H1 (cell line): ENCODE measurements at regions not wholly inside any gene's neighbourhood (a gene's known extent, or its start where the extent isn't known, plus 50 kb on each side); places are given as distances from the start of the nearest gene placed in this dataset.

Source experiments
- CTCF ChIA-PET: fragments of 300-600 bp; sonication (Branson Sonifier 250); formaldehyde crosslinking; loops from one replicate; lab custom pipeline; 2021; ENCODE audit not compliant: partially characterized antibody; lab: Charles Lee
- POLR2A ChIA-PET: fragments of 300-600 bp; sonication (Branson Sonifier 250); formaldehyde crosslinking; loops from one replicate; lab custom pipeline; 2021; ENCODE audit warnings: inconsistent platforms; ENCODE audit not compliant: partially characterized antibody; lab: Charles Lee
- DNase-seq, 2 experiments: peaks; one replicate each; pipeline versions ENCODE4 v3.0.0 to v3.0.0-alpha.2; 2010 to 2022; ENCODE audit warnings: low spot score in 2 of 2, low read depth in 1 of 2, mixed read lengths in 1 of 2
- FAIRE-seq: peaks from 2 replicates; lab custom pipeline; 2011; peaks lifted over from hg19 to GRCh38; lab: Jason Lieb, UNC
- H2AFZ ChIP-seq: 2 replicates; pipeline ENCODE4 v1.8.1; 2012; ENCODE audit warnings: low read length, inconsistent platforms
- H2AK5ac ChIP-seq: 2 replicates; pipeline ENCODE4 v1.6.1; 2013; ENCODE audit warnings: low read depth, low read length
- H2BK120ac ChIP-seq: replicated peaks from 2 replicates; pipeline ENCODE3; 2013; ENCODE audit warnings: low read depth, low read length, inconsistent platforms
- H2BK12ac ChIP-seq: 2 replicates; pipeline ENCODE4 v1.6.1; 2013; ENCODE audit warnings: low read depth, low read length
- H2BK15ac ChIP-seq: 2 replicates; pipeline ENCODE4 v1.6.1; 2013; ENCODE audit warnings: low read length
- H2BK20ac ChIP-seq: 2 replicates; pipeline ENCODE4 v1.6.1; 2013; ENCODE audit warnings: low read length
- H2BK5ac ChIP-seq: 2 replicates; pipeline ENCODE4 v1.6.1; 2013; ENCODE audit warnings: low read depth, low read length
- H3K14ac ChIP-seq: 2 replicates; pipeline ENCODE4 v1.6.1; 2013; ENCODE audit warnings: inconsistent platforms; ENCODE audit not compliant: insufficient read length
- H3K18ac ChIP-seq: 2 replicates; pipeline ENCODE4 v1.6.1; 2013; ENCODE audit warnings: low read length; ENCODE audit errors: extremely low read depth
- H3K23ac ChIP-seq: 2 replicates; pipeline ENCODE4 v1.6.1; 2013; ENCODE audit warnings: inconsistent platforms; ENCODE audit not compliant: insufficient read length
- H3K23me2 ChIP-seq: 2 replicates; pipeline ENCODE4 v1.6.1; 2013; ENCODE audit warnings: low read depth, low read length
- H3K27ac ChIP-seq: 2 replicates; pipeline ENCODE4 v1.6.1; 2011; ENCODE audit warnings: low read depth, low read length, inconsistent platforms
- H3K27me3 ChIP-seq, 4 experiments: replicated peaks in 1 of 4; 1 replicate in 1 of 4; 2 replicates in 3 of 4; pipeline versions ENCODE4 v1.6.1 to v1.8.1; 2011 to 2013; ENCODE audit warnings: low read length in 3 of 4, mild to moderate bottlenecking in 3 of 4, inconsistent platforms in 2 of 4, mixed read lengths in 2 of 4, moderate library complexity in 1 of 4; ENCODE audit not compliant: control insufficient read depth in 3 of 4, insufficient read depth in 3 of 4; ENCODE audit errors: extremely low read depth in 1 of 4
- H3K36me3 ChIP-seq, 4 experiments: 2 replicates each; pipeline versions ENCODE4 v1.6.1 to v1.8.1; 2011 to 2013; ENCODE audit warnings: mild to moderate bottlenecking in 4 of 4, low read length in 3 of 4, moderate library complexity in 2 of 4, control low read depth in 1 of 4, inconsistent platforms in 1 of 4; ENCODE audit not compliant: insufficient read depth in 4 of 4, control insufficient read depth in 2 of 4
- H3K4ac ChIP-seq: replicated peaks from 2 replicates; pipeline ENCODE3; 2013; ENCODE audit warnings: low read length, low read depth, mixed read lengths, inconsistent platforms; ENCODE audit not compliant: insufficient read length
- H3K4me1 ChIP-seq, 4 experiments: replicated peaks in 1 of 4; 1 replicate in 1 of 4; 2 replicates in 3 of 4; pipeline versions ENCODE4 v1.6.1 to v1.8.1; 2011 to 2013; ENCODE audit warnings: low read length in 3 of 4, inconsistent platforms in 2 of 4, mixed read lengths in 1 of 4; ENCODE audit not compliant: insufficient read depth in 4 of 4, control insufficient read depth in 3 of 4
- H3K4me2 ChIP-seq, 2 experiments: 2 replicates each; pipeline versions ENCODE4 v1.6.1 to v1.8.1; 2011 to 2013; ENCODE audit warnings: low read depth in 2 of 2, low read length in 2 of 2, control low read depth in 1 of 2, inconsistent platforms in 1 of 2, mild to moderate bottlenecking in 1 of 2; ENCODE audit not compliant: insufficient read depth in 1 of 2
- H3K4me3 ChIP-seq, 4 experiments: fragments of 200-600, 300-600 bp in 1 of 4; sonication (generic), shearing (Covaris generic), sonication (Bioruptor Twin) in 1 of 4; 2 replicates each; pipeline versions ENCODE4 v1.5.1 to v1.8.1; 2011 to 2016; ENCODE audit warnings: low read length in 4 of 4, low read depth in 3 of 4, control low read depth in 2 of 4, inconsistent platforms in 2 of 4, mild to moderate bottlenecking in 2 of 4, mixed read lengths in 1 of 4, moderate library complexity in 1 of 4; ENCODE audit not compliant: insufficient read depth in 2 of 4; ENCODE audit errors: extremely low read depth in 1 of 4
- H3K56ac ChIP-seq: replicated peaks from 2 replicates; pipeline ENCODE3; 2013; ENCODE audit warnings: low read depth, mild to moderate bottlenecking, mixed read lengths, low read length, inconsistent platforms; ENCODE audit not compliant: insufficient read length
- H3K79me1 ChIP-seq: 2 replicates; pipeline ENCODE4 v1.6.1; 2013; ENCODE audit warnings: low read depth, low read length, control low read depth
- H3K79me2 ChIP-seq, 2 experiments: 2 replicates each; pipeline versions ENCODE4 v1.6.1 to v1.8.1; 2012 to 2013; ENCODE audit warnings: low read length in 2 of 2, mild to moderate bottlenecking in 2 of 2, inconsistent platforms in 1 of 2; ENCODE audit not compliant: insufficient read depth in 2 of 2, control insufficient read depth in 1 of 2
- H3K9ac ChIP-seq, 4 experiments: replicated peaks in 1 of 4; 1 replicate in 1 of 4; 2 replicates in 3 of 4; pipeline versions ENCODE4 v1.6.1 to v1.8.1; 2011 to 2013; ENCODE audit warnings: low read depth in 3 of 4, low read length in 3 of 4, control low read depth in 2 of 4, mild to moderate bottlenecking in 2 of 4, moderate library complexity in 2 of 4, inconsistent platforms in 1 of 4; ENCODE audit errors: extremely low read depth in 1 of 4
- H3K9me3 ChIP-seq, 2 experiments: 2 replicates each; pipeline versions ENCODE4 v1.6.1 to v1.8.1; 2012 to 2013; ENCODE audit warnings: mild to moderate bottlenecking in 2 of 2, moderate library complexity in 2 of 2, control low read depth in 1 of 2, inconsistent platforms in 1 of 2, low read depth in 1 of 2, low read length in 1 of 2, mixed read lengths in 1 of 2; ENCODE audit not compliant: insufficient read depth in 2 of 2
- H4K20me1 ChIP-seq, 2 experiments: replicated peaks in 1 of 2; 2 replicates each; pipeline versions ENCODE3 to v1.8.1; 2011 to 2013; ENCODE audit warnings: inconsistent platforms in 2 of 2, low read length in 2 of 2, mild to moderate bottlenecking in 1 of 2; ENCODE audit not compliant: insufficient read depth in 2 of 2, control insufficient read depth in 1 of 2
- H4K5ac ChIP-seq: 2 replicates; pipeline ENCODE4 v1.6.1; 2013; ENCODE audit warnings: low read length, low read depth, mixed read lengths, inconsistent platforms; ENCODE audit not compliant: insufficient read length
- H4K8ac ChIP-seq: 2 replicates; pipeline ENCODE4 v1.8.0; 2013; ENCODE audit warnings: mild to moderate bottlenecking, moderate library complexity, low read length, inconsistent platforms; ENCODE audit not compliant: insufficient read depth; ENCODE audit errors: extremely low read depth
- H4K91ac ChIP-seq: replicated peaks from 2 replicates; pipeline ENCODE3; 2013; ENCODE audit warnings: low read length, mixed read lengths, inconsistent platforms; ENCODE audit not compliant: insufficient read length
- CBX5 ChIP-seq: fragments of 300-800, 300-1000 bp; sonication (generic); IDR thresholded peaks from 2 replicates; pipeline ENCODE4 v1.7.1; 2016; ENCODE audit warnings: antibody characterized with exemption, low read length, low read depth
- CBX8 ChIP-seq: fragments of 300-800, 300-1000 bp; sonication (generic); IDR thresholded peaks from 2 replicates; pipeline ENCODE4 v1.7.1; 2016; ENCODE audit warnings: low read depth, low read length, borderline replicate concordance
- EGR1 ChIP-seq: IDR thresholded peaks from 2 replicates; pipeline ENCODE4 v1.6.1; 2011; ENCODE audit warnings: low read depth, low read length, borderline replicate concordance
- HDAC2 ChIP-seq, 2 experiments: fragments of 300-600 bp in 1 of 2; sonication (generic) in 1 of 2; IDR thresholded peaks; 2 replicates each; pipeline ENCODE4 v1.6.1; 2011 to 2012; ENCODE audit warnings: low read depth in 2 of 2, low read length in 2 of 2, mild to moderate bottlenecking in 2 of 2, moderate library complexity in 2 of 2, borderline replicate concordance in 1 of 2, inconsistent platforms in 1 of 2
- PHF8 ChIP-seq: fragments of 200-600 bp; sonication (generic); conservative IDR thresholded peaks from 2 replicates; pipeline ENCODE4 v1.7.1; 2012; ENCODE audit warnings: low read depth, mild to moderate bottlenecking, inconsistent platforms, low read length, moderate library complexity
- POU5F1 ChIP-seq: IDR thresholded peaks from 2 replicates; pipeline ENCODE4 v1.6.1; 2011; ENCODE audit warnings: low read depth, mild to moderate bottlenecking, low read length, moderate library complexity
- RAD21 ChIP-seq, 2 experiments: IDR thresholded peaks in 1 of 2; conservative IDR thresholded peaks in 1 of 2; 2 replicates each; pipeline ENCODE4 v1.6.1; 2011; ENCODE audit warnings: low read depth in 2 of 2, low read length in 2 of 2, improper control_type of control experiment in 1 of 2, inconsistent platforms in 1 of 2, mild to moderate bottlenecking in 1 of 2, moderate library complexity in 1 of 2
- RBBP5 ChIP-seq: IDR thresholded peaks from 2 replicates; pipeline ENCODE4 v1.7.1; 2012; ENCODE audit warnings: low read depth, mild to moderate bottlenecking, inconsistent platforms, low read length, moderate library complexity, borderline replicate concordance
- SAP30 ChIP-seq: fragments of 300-600 bp; sonication (generic); IDR thresholded peaks from 2 replicates; pipeline ENCODE4 v1.7.1; 2012; ENCODE audit warnings: low read length, moderate library complexity, mild to moderate bottlenecking, inconsistent platforms; ENCODE audit not compliant: insufficient read depth, insufficient replicate concordance
- WGBS, 2 experiments: shearing (Covaris generic) in 1 of 2; methylation state at CpG; one replicate each; pipeline versions ENCODE4 v1.1.6 to v1.1.7; 2013 to 2015; ENCODE audit warnings: low lambda C conversion rate in 2 of 2, mixed read lengths in 2 of 2, inconsistent platforms in 1 of 2, low coverage in 1 of 2, missing lambda C conversion rate in 1 of 2; ENCODE audit not compliant: insufficient replicate concordance in 2 of 2, insufficient coverage in 1 of 2, insufficient read length in 1 of 2; ENCODE audit errors: extremely low coverage in 1 of 2, missing lambda C conversion rate in 1 of 2; 5-methylcytosine and 5-hydroxymethylcytosine counted together
- TF ChIP-seq, protein P1 (sequence below): IDR thresholded peaks from 2 replicates; pipeline ENCODE4 v1.6.1; 2012; ENCODE audit warnings: low read length, inconsistent platforms

DNA sequence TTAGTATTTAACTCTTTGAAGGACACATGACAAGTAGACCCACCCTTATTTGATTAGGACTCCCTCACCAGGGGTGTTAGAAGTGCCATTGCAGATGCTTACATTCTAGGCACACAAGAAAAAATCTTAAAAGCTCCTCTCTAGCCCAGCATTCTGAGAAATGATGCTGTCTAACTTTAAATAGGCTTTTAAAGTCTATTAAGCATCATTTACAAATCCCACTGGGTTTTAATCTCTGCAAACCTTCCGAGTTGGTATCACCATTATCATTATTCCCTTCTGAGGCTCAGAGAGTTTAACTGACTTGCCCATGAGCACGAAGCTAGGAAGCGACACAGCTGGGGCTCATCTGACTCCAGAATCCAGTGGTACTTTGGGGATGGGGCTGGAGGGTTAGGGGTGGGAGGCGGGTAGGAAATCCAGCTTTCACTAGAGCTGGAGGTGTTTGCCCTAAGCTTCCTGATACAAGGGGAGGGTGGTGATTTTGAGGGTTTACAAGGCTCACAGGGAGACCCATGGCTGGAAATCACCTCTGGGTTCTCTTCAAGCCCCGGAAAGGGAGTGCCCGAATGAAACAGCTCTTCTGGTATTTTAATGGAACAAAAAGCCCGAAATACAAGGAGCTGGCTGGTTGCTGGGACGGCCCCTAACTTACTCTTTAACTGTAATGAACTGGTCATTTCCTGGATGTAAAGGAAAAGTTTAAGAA lies 109.2 kb upstream of the FUT8 start:
- Histone ChIP-seq H2BK12ac (no peak overlapping the region), H3K23ac (no peak overlapping the region), H2AK5ac (no peak overlapping the region), H3K36me3 (no peaks in the 10 kb centered on the region), H3K4me3 (no peak overlapping the region), H3K27me3 (no peaks in the 10 kb centered on the region), H3K18ac (peak overlapping the region; percentile 19; the same call in 1 of the 2 replicates), H3K9me3 (no peaks in the 10 kb centered on the region), H3K27ac (no peak overlapping the region), H4K5ac (no peak overlapping the region), H2BK15ac (no peak overlapping the region), H4K8ac (no peak overlapping the region), H3K79me2 (no peaks in the 10 kb centered on the region), H4K20me1 (no peaks in the 10 kb centered on the region), H3K4me1 (peaks cover 0 to 3% (median 2%) of the 10 kb centered on the region in 4 experiments; a peak in 3 of 7 replicates), H3K4me2 (no peak overlapping the region), H3K14ac (no peak overlapping the region), H3K23me2 (no peaks in the 10 kb centered on the region; the same call in 1 of the 2 replicates), H3K4ac (no peak overlapping the region), H3K56ac (no peak overlapping the region), H2BK5ac (no peak overlapping the region), H2BK120ac (no peak overlapping the region), H4K91ac (no peak overlapping the region), H3K79me1 (no peaks in the 10 kb centered on the region), H2AFZ (no peak overlapping the region), H3K9ac (no peak overlapping the region), H2BK20ac (no peak overlapping the region)
- CTCF ChIA-PET: interaction anchor here (0.9 to 1.2 kb wide), 2 partner anchors 77 to 658 kb away, joined by 3 to 4 read pairs; no protein-coding TSS in a partner anchor
- POLR2A ChIA-PET: no interaction called here
- no peak for DNase-seq
- FAIRE-seq: no peak
- 76% methylated on average over 7 of the region's 8 CpGs; no CpG with 5 or more reads in 1 of the 2 experiments for WGBS, 2 experiments
- no peak for TF ChIP-seq HDAC2 (IDR thresholded peaks at IDR 0.05; ENCODE audit: borderline replicate concordance in 1 of 2, low read depth in 2 of 2, low read length in 2 of 2)
- no peak for TF ChIP-seq RAD21 (IDR thresholded peaks at IDR 0.05 in 1 of 2, conservative IDR thresholded peaks at IDR 0.05 in 1 of 2; ENCODE audit: low read depth in 2 of 2, low read length in 2 of 2)
- no peak for TF ChIP-seq EGR1
- TF ChIP-seq SAP30: no peak
- TF ChIP-seq PHF8: no peak
- TF ChIP-seq RBBP5: no peak
- TF ChIP-seq CBX8: no peak
- no peak for TF ChIP-seq CBX5
- TF ChIP-seq POU5F1: no peak
- TF ChIP-seq, protein P1, sequence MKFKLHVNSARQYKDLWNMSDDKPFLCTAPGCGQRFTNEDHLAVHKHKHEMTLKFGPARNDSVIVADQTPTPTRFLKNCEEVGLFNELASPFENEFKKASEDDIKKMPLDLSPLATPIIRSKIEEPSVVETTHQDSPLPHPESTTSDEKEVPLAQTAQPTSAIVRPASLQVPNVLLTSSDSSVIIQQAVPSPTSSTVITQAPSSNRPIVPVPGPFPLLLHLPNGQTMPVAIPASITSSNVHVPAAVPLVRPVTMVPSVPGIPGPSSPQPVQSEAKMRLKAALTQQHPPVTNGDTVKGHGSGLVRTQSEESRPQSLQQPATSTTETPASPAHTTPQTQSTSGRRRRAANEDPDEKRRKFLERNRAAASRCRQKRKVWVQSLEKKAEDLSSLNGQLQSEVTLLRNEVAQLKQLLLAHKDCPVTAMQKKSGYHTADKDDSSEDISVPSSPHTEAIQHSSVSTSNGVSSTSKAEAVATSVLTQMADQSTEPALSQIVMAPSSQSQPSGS: no peak
